Common myeloid progenitor, CD34-positive (primary cell): ENCODE measurements at regions not wholly inside any gene's neighbourhood (a gene's known extent, or its start where the extent isn't known, plus 50 kb on each side); places are given as distances from the start of the nearest gene placed in this dataset.

Experiments
- CTCF ChIA-PET: fragments of 350-600 bp; sonication (Branson Sonifier 250); formaldehyde crosslinking; loops from one replicate; lab custom pipeline; 2021; ENCODE audit warnings: antibody characterized with exemption; lab: Charles Lee
- POLR2A ChIA-PET: fragments of 350-600 bp; sonication (Branson Sonifier 250); formaldehyde crosslinking; loops from one replicate; lab custom pipeline; 2021; ENCODE audit warnings: antibody characterized with exemption; lab: Charles Lee
- DNase-seq, 3 donors: peaks; one replicate each; pipeline versions ENCODE4 v3.0.0 to v3.0.0-alpha.2; 2013
- H3K27ac ChIP-seq, 2 experiments: 1 replicate in 1 of 2; 2 replicates in 1 of 2; pipeline ENCODE4 v1.7.0; 2013; ENCODE audit warnings: inconsistent platforms in 2 of 2, low read length in 2 of 2, mild to moderate bottlenecking in 2 of 2, low read depth in 1 of 2, moderate library complexity in 1 of 2; ENCODE audit not compliant: severe bottlenecking in 2 of 2, insufficient read depth in 1 of 2, poor library complexity in 1 of 2
- H3K27me3 ChIP-seq, 5 experiments: replicated peaks in 2 of 5; 1 replicate in 3 of 5; 2 replicates in 2 of 5; pipeline versions ENCODE4 v1.6.1 to v1.7.0; 2013; ENCODE audit warnings: low read length in 4 of 5, mild to moderate bottlenecking in 2 of 5, moderate library complexity in 2 of 5, inconsistent platforms in 1 of 5; ENCODE audit not compliant: insufficient read depth in 5 of 5, control insufficient read depth in 4 of 5
- H3K36me3 ChIP-seq, 4 experiments: 1 replicate in 2 of 4; 2 replicates in 2 of 4; pipeline versions ENCODE4 v1.6.1 to v1.7.0; 2013; ENCODE audit warnings: low read length in 3 of 4, control low read depth in 1 of 4, mild to moderate bottlenecking in 1 of 4; ENCODE audit not compliant: control insufficient read depth in 4 of 4, insufficient read depth in 4 of 4
- H3K4me1 ChIP-seq, 4 experiments: 1 replicate in 3 of 4; 2 replicates in 1 of 4; pipeline versions ENCODE4 v1.6.1 to v1.7.1; 2013; ENCODE audit warnings: low read length in 3 of 4, mild to moderate bottlenecking in 3 of 4, control low read depth in 1 of 4, inconsistent platforms in 1 of 4, moderate library complexity in 1 of 4; ENCODE audit not compliant: control insufficient read depth in 4 of 4, insufficient read depth in 4 of 4; ENCODE audit errors: control extremely low read depth in 1 of 4
- H3K4me3 ChIP-seq, 7 experiments: 1 replicate in 4 of 7; 2 replicates in 3 of 7; pipeline versions ENCODE4 v1.5.1 to v1.7.0; 2013; ENCODE audit warnings: mild to moderate bottlenecking in 7 of 7, low read length in 6 of 7, moderate library complexity in 6 of 7, inconsistent platforms in 2 of 7, low read depth in 2 of 7, control low read depth in 1 of 7; ENCODE audit not compliant: insufficient read depth in 4 of 7, control insufficient read depth in 1 of 7; ENCODE audit errors: extremely low read depth in 1 of 7
- H3K9me3 ChIP-seq, 5 experiments: 1 replicate in 4 of 5; 2 replicates in 1 of 5; pipeline versions ENCODE4 v1.6.1 to v1.7.1; 2013; ENCODE audit warnings: low read length in 4 of 5, mild to moderate bottlenecking in 2 of 5, inconsistent platforms in 1 of 5, low read depth in 1 of 5, moderate library complexity in 1 of 5; ENCODE audit not compliant: control insufficient read depth in 4 of 5, insufficient read depth in 2 of 5; ENCODE audit errors: control extremely low read depth in 1 of 5
- WGBS: methylation state at CpG from one replicate; pipeline ENCODE4 v1.1.5; 2013; ENCODE audit not compliant: insufficient coverage; 5-methylcytosine and 5-hydroxymethylcytosine counted together

GRCh38 chr4:189048119-189048518, 892.6 kb upstream of the FRG1 start:
- H3K4me3 ChIP-seq: no peak overlapping the region
- no peaks in the 10 kb centered on the region for H3K9me3 ChIP-seq
- H3K4me1 ChIP-seq: no peaks in the 10 kb centered on the region
- ChIA-PET CTCF (interaction anchor here (0.6 kb wide), 1 partner anchor 685 kb away, joined by 3 read pairs; no protein-coding TSS in a partner anchor), POLR2A (no interaction called here)
- H3K27ac ChIP-seq: no peak overlapping the region
- no CpG with 5 or more reads among the region's 1 CpG for WGBS
- no peak for DNase-seq
- no peaks in the 10 kb centered on the region for H3K36me3 ChIP-seq
- peaks cover 0 to 2% (median 1%) of the 10 kb centered on the region in 5 experiments for H3K27me3 ChIP-seq

- H3K36me3 ChIP-seq: no peaks in the 10 kb centered on the region
- peaks cover 0 to 3% (median 2%) of the 10 kb centered on the region in 5 experiments for H3K27me3 ChIP-seq
- H3K4me1 ChIP-seq: no peaks in the 10 kb centered on the region
- no peaks in the 10 kb centered on the region for H3K9me3 ChIP-seq
- CTCF ChIA-PET: no interaction called here
- no peak for DNase-seq
- POLR2A ChIA-PET: no interaction called here
- no peak overlapping the region for H3K27ac ChIP-seq
- H3K4me3 ChIP-seq: no peak overlapping the region
- 54% methylated on average over 3 of the region's 8 CpGs for WGBS
Measured at GRCh38 chr4:189049682-189050081, 891.0 kb upstream of the FRG1 start.

GRCh38 chr4:189050643-189051042, 890.0 kb upstream of the FRG1 start:
- CTCF ChIA-PET: no interaction called here
- Histone ChIP-seq H3K9me3 (no peaks in the 10 kb centered on the region), H3K27me3 (peaks cover 0 to 3% (median 2%) of the 10 kb centered on the region in 5 experiments), H3K4me1 (no peaks in the 10 kb centered on the region), H3K36me3 (no peaks in the 10 kb centered on the region), H3K4me3 (no peak overlapping the region), H3K27ac (no peak overlapping the region)
- POLR2A ChIA-PET: no interaction called here
- 93% methylated on average over 7 of the region's 8 CpGs for WGBS
- no peak for DNase-seq

- WGBS: 85% methylated on average over 6 of the region's 7 CpGs
- CTCF ChIA-PET: no interaction called here
- no peaks in the 10 kb centered on the region for H3K36me3 ChIP-seq
- H3K4me1 ChIP-seq: no peaks in the 10 kb centered on the region
- no peak for DNase-seq
- H3K27me3 ChIP-seq: peaks cover 0 to 3% (median 2%) of the 10 kb centered on the region in 5 experiments
- no peak overlapping the region for H3K27ac ChIP-seq
- POLR2A ChIA-PET: no interaction called here
- no peaks in the 10 kb centered on the region for H3K9me3 ChIP-seq
- no peak overlapping the region for H3K4me3 ChIP-seq
Measured at GRCh38 chr4:189053621-189054020, 887.1 kb upstream of the FRG1 start.

- H3K9me3 ChIP-seq: peaks cover 0 to 3% (median 0%) of the 10 kb centered on the region in 5 experiments
- POLR2A ChIA-PET: no interaction called here
- H3K36me3 ChIP-seq: no peaks in the 10 kb centered on the region
- no peak overlapping the region for H3K27ac ChIP-seq
- no peaks in the 10 kb centered on the region for H3K27me3 ChIP-seq
- CTCF ChIA-PET: no interaction called here
- WGBS: no CpG with 5 or more reads among the region's 1 CpG
- DNase-seq: no peak
- H3K4me1 ChIP-seq: no peaks in the 10 kb centered on the region
- H3K4me3 ChIP-seq: no peak overlapping the region
Measured at GRCh38 chr4:189060104-189060503, 880.6 kb upstream of the FRG1 start.

GRCh38 chr4:189062047-189062820, 878.4 kb upstream of the FRG1 start:
- Histone ChIP-seq H3K36me3 (no peaks in the 10 kb centered on the region), H3K9me3 (peaks cover 0 to 3% (median 0%) of the 10 kb centered on the region in 5 experiments), H3K27me3 (no peaks in the 10 kb centered on the region), H3K4me3 (no peak overlapping the region), H3K27ac (no peak overlapping the region), H3K4me1 (no peaks in the 10 kb centered on the region)
- WGBS: no CpG with 5 or more reads among the region's 2 CpGs
- ChIA-PET POLR2A (no interaction called here), CTCF (no interaction called here)
- no peak for DNase-seq

- ChIA-PET POLR2A (no interaction called here), CTCF (no interaction called here)
- Histone ChIP-seq H3K4me1 (no peaks in the 10 kb centered on the region), H3K36me3 (no peaks in the 10 kb centered on the region), H3K9me3 (no peaks in the 10 kb centered on the region), H3K27ac (no peak overlapping the region), H3K4me3 (no peak overlapping the region), H3K27me3 (no peaks in the 10 kb centered on the region)
- DNase-seq: no peak
- no CpG with 5 or more reads among the region's 1 CpG for whole genome bisulfite sequencing
Measured at GRCh38 chr4:189069772-189070171, 870.9 kb upstream of the FRG1 start.
